ENCODE measurements at regions not wholly inside any gene's neighbourhood (a gene's known extent, or its start where the extent isn't known, plus 50 kb on each side); places are given as distances from the start of the nearest gene placed in this dataset.

DNA sequence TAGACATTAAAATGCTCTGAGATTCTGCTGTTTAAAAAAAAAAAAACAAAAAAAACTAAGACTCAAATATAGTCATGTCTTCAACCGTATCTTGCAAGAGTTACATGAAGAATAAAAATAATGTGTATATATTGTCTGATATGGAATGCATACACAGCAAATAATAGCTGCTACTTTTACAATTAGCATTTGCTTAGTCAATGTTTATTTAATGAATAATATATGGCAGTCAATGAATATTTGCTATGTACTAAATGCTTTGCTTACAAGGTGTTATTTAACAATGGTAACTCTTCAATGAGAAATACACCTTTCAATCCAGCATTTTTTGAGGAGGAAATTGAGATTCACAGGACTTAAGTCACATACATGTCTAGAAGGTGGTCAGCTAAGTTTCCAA is 718.8 kb upstream of the SOX9 start:
- H3K27ac Mint-ChIP-seq = no peak overlapping the region
- no peak for ATAC-seq

More for the DNA sequence above, 718.8 kb upstream of the SOX9 start:
- Mint-ChIP-seq H3K36me3 (ENCODE audit: low read depth) (no peaks in the 10 kb centered on the region), H3K27me3 (ENCODE audit: insufficient read depth, low read depth, poor library complexity) (no peaks in the 10 kb centered on the region), H3K4me3 (no peak overlapping the region), H3K9me3 (no peaks in the 10 kb centered on the region), H3K4me1 (peaks cover 7% of the 10 kb centered on the region)
- Histone ChIP-seq H3K36me3 (ENCODE audit: insufficient read depth) (no peaks in the 10 kb centered on the region), H3K27me3 (ENCODE audit: insufficient read depth) (no peaks in the 10 kb centered on the region), H3K4me3 (no peak overlapping the region), H4K20me1 (replicated peaks; ENCODE audit: insufficient read depth) (no peaks in the 10 kb centered on the region), H3K9me2 (ENCODE audit: insufficient read depth) (no peaks in the 10 kb centered on the region), H2AFZ (no peak overlapping the region), H3F3A (replicated peaks; ENCODE audit: low read depth) (no peaks in the 10 kb centered on the region), H3K79me2 (replicated peaks; ENCODE audit: insufficient read depth) (no peaks in the 10 kb centered on the region), H3K4me2 (no peak overlapping the region), H3K27ac (ENCODE audit: low read depth) (no peak overlapping the region), H3K4me1 (ENCODE audit: insufficient read depth) (peaks cover 5% of the 10 kb centered on the region; the same call in 1 of the 2 replicates)
- TF ChIP-seq, protein P1, sequence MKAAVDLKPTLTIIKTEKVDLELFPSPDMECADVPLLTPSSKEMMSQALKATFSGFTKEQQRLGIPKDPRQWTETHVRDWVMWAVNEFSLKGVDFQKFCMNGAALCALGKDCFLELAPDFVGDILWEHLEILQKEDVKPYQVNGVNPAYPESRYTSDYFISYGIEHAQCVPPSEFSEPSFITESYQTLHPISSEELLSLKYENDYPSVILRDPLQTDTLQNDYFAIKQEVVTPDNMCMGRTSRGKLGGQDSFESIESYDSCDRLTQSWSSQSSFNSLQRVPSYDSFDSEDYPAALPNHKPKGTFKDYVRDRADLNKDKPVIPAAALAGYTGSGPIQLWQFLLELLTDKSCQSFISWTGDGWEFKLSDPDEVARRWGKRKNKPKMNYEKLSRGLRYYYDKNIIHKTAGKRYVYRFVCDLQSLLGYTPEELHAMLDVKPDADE (IDR thresholded peaks at IDR 0.05) = no peak
- TF ChIP-seq, protein P2, sequence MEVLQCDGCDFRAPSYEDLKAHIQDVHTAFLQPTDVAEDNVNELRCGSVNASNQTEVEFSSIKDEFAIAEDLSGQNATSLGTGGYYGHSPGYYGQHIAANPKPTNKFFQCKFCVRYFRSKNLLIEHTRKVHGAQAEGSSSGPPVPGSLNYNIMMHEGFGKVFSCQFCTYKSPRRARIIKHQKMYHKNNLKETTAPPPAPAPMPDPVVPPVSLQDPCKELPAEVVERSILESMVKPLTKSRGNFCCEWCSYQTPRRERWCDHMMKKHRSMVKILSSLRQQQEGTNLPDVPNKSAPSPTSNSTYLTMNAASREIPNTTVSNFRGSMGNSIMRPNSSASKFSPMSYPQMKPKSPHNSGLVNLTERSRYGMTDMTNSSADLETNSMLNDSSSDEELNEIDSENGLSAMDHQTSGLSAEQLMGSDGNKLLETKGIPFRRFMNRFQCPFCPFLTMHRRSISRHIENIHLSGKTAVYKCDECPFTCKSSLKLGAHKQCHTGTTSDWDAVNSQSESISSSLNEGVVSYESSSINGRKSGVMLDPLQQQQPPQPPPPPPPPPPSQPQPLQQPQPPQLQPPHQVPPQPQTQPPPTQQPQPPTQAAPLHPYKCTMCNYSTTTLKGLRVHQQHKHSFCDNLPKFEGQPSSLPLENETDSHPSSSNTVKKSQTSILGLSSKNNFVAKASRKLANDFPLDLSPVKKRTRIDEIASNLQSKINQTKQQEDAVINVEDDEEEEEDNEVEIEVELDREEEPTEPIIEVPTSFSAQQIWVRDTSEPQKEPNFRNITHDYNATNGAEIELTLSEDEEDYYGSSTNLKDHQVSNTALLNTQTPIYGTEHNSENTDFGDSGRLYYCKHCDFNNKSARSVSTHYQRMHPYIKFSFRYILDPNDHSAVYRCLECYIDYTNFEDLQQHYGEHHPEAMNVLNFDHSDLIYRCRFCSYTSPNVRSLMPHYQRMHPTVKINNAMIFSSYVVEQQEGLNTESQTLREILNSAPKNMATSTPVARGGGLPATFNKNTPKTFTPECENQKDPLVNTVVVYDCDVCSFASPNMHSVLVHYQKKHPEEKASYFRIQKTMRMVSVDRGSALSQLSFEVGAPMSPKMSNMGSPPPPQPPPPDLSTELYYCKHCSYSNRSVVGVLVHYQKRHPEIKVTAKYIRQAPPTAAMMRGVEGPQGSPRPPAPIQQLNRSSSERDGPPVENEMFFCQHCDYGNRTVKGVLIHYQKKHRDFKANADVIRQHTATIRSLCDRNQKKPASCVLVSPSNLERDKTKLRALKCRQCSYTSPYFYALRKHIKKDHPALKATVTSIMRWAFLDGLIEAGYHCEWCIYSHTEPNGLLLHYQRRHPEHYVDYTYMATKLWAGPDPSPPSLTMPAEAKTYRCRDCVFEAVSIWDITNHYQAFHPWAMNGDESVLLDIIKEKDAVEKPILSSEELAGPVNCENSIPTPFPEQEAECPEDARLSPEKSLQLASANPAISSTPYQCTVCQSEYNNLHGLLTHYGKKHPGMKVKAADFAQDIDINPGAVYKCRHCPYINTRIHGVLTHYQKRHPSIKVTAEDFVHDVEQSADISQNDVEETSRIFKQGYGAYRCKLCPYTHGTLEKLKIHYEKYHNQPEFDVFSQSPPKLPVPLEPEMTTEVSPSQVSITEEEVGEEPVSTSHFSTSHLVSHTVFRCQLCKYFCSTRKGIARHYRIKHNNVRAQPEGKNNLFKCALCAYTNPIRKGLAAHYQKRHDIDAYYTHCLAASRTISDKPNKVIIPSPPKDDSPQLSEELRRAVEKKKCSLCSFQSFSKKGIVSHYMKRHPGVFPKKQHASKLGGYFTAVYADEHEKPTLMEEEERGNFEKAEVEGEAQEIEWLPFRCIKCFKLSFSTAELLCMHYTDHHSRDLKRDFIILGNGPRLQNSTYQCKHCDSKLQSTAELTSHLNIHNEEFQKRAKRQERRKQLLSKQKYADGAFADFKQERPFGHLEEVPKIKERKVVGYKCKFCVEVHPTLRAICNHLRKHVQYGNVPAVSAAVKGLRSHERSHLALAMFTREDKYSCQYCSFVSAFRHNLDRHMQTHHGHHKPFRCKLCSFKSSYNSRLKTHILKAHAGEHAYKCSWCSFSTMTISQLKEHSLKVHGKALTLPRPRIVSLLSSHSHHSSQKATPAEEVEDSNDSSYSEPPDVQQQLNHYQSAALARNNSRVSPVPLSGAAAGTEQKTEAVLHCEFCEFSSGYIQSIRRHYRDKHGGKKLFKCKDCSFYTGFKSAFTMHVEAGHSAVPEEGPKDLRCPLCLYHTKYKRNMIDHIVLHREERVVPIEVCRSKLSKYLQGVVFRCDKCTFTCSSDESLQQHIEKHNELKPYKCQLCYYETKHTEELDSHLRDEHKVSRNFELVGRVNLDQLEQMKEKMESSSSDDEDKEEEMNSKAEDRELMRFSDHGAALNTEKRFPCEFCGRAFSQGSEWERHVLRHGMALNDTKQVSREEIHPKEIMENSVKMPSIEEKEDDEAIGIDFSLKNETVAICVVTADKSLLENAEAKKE (CRISPR knock-in tag; IDR thresholded peaks at IDR 0.05) = no peak
- TF ChIP-seq, protein P3, sequence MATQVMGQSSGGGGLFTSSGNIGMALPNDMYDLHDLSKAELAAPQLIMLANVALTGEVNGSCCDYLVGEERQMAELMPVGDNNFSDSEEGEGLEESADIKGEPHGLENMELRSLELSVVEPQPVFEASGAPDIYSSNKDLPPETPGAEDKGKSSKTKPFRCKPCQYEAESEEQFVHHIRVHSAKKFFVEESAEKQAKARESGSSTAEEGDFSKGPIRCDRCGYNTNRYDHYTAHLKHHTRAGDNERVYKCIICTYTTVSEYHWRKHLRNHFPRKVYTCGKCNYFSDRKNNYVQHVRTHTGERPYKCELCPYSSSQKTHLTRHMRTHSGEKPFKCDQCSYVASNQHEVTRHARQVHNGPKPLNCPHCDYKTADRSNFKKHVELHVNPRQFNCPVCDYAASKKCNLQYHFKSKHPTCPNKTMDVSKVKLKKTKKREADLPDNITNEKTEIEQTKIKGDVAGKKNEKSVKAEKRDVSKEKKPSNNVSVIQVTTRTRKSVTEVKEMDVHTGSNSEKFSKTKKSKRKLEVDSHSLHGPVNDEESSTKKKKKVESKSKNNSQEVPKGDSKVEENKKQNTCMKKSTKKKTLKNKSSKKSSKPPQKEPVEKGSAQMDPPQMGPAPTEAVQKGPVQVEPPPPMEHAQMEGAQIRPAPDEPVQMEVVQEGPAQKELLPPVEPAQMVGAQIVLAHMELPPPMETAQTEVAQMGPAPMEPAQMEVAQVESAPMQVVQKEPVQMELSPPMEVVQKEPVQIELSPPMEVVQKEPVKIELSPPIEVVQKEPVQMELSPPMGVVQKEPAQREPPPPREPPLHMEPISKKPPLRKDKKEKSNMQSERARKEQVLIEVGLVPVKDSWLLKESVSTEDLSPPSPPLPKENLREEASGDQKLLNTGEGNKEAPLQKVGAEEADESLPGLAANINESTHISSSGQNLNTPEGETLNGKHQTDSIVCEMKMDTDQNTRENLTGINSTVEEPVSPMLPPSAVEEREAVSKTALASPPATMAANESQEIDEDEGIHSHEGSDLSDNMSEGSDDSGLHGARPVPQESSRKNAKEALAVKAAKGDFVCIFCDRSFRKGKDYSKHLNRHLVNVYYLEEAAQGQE (IDR thresholded peaks at IDR 0.05; ENCODE audit: unreplicated experiment) = no peak
- no peak for TF ChIP-seq STAT1 (IDR thresholded peaks at IDR 0.05; ENCODE audit: unreplicated experiment)
- no peak for TF ChIP-seq JUNB (IDR thresholded peaks at IDR 0.05; ENCODE audit: unreplicated experiment)
- no peak for TF ChIP-seq CREB1 (CRISPR knock-in tag; IDR thresholded peaks at IDR 0.05; ENCODE audit: low read depth)
- TF ChIP-seq, protein P4, sequence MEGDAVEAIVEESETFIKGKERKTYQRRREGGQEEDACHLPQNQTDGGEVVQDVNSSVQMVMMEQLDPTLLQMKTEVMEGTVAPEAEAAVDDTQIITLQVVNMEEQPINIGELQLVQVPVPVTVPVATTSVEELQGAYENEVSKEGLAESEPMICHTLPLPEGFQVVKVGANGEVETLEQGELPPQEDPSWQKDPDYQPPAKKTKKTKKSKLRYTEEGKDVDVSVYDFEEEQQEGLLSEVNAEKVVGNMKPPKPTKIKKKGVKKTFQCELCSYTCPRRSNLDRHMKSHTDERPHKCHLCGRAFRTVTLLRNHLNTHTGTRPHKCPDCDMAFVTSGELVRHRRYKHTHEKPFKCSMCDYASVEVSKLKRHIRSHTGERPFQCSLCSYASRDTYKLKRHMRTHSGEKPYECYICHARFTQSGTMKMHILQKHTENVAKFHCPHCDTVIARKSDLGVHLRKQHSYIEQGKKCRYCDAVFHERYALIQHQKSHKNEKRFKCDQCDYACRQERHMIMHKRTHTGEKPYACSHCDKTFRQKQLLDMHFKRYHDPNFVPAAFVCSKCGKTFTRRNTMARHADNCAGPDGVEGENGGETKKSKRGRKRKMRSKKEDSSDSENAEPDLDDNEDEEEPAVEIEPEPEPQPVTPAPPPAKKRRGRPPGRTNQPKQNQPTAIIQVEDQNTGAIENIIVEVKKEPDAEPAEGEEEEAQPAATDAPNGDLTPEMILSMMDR (conservative IDR thresholded peaks at IDR 0.05; ENCODE audit: low read depth in 2 of 2) = no peak
- TF ChIP-seq EZH2 (IDR thresholded peaks at IDR 0.05; ENCODE audit: low read depth, unreplicated experiment) = no peak
- TF ChIP-seq NANOG (IDR thresholded peaks at IDR 0.05; ENCODE audit: borderline replicate concordance) = no peak
- no peak for TF ChIP-seq POLR2AphosphoS5 (IDR thresholded peaks at IDR 0.05; ENCODE audit: low read depth)
- no peak for TF ChIP-seq EZH2phosphoT487 (IDR thresholded peaks at IDR 0.05; ENCODE audit: unreplicated experiment)
- no peak for TF ChIP-seq ZNF114 (CRISPR knock-in tag; IDR thresholded peaks at IDR 0.05)
- no peak for TF ChIP-seq ZNF331 (CRISPR knock-in tag; IDR thresholded peaks at IDR 0.05; ENCODE audit: low read depth)
- DNase-seq (ENCODE audit: low spot score) = no peak

Data from GM23338 (cell line).